ENCODE measurements at regions not wholly inside any gene's neighbourhood (a gene's known extent, or its start where the extent isn't known, plus 50 kb on each side); places are given as distances from the start of the nearest gene placed in this dataset.

GRCh38 chr9:17083258-17083657 lies 51.6 kb upstream of the CNTLN start:
- Histone ChIP-seq H3K4me2 (ENCODE audit: low read length) (no peak overlapping the region), H3K79me2 (ENCODE audit: insufficient read depth, low read depth, low read length) (no peaks in the 10 kb centered on the region), H3K27ac (ENCODE audit: low read depth, low read length, poor library complexity, severe bottlenecking) (no peak overlapping the region), H2AFZ (ENCODE audit: low read length) (no peak overlapping the region), H3K36me3 (ENCODE audit: insufficient read depth, low read length) (no peaks in the 10 kb centered on the region), H3K4me1 (ENCODE audit: insufficient read depth, low read length, poor library complexity, severe bottlenecking) (no peaks in the 10 kb centered on the region), H3K9me2 (ENCODE audit: insufficient read depth, low read length) (no peaks in the 10 kb centered on the region), H4K20me1 (ENCODE audit: insufficient read depth, low read length) (no peaks in the 10 kb centered on the region), H3K9me3 (ENCODE audit: low read length) (no peaks in the 10 kb centered on the region), H3K4me3 (ENCODE audit: low read depth, low read length, poor library complexity, severe bottlenecking) (no peak overlapping the region)
- TF ChIP-seq EZH2phosphoT487 (IDR thresholded peaks at IDR 0.05; ENCODE audit: borderline replicate concordance, low read depth, low read length): no peak
- TF ChIP-seq CTCF (conservative IDR thresholded peaks at IDR 0.05; ENCODE audit: low read length): no peak
- intact Hi-C loops (cut with micrococcal nuclease; ENCODE audit: unreplicated experiment): no loop called here
- ChIA-PET CTCF (ENCODE audit: unreplicated experiment) (no interaction called here), POLR2A (no interaction called here)
- no peak for DNase-seq (ENCODE audit: low spot score)
- no TSS peak for BruUV-seq (replicated peaks)

- H3K9me3 ChIP-seq (ENCODE audit: low read length): no peaks in the 10 kb centered on the region
- CTCF ChIA-PET (ENCODE audit: unreplicated experiment): no interaction called here
- POLR2A ChIA-PET: no interaction called here
These were observed 52.3 kb upstream of the CNTLN start for GRCh38 chr9:17082343-17083064.

More at GRCh38 chr9:17082343-17083064, 52.3 kb upstream of the CNTLN start:
- Histone ChIP-seq H3K36me3 (ENCODE audit: insufficient read depth, low read length) (no peaks in the 10 kb centered on the region), H3K4me2 (ENCODE audit: low read length) (no peak overlapping the region), H4K20me1 (ENCODE audit: insufficient read depth, low read length) (no peaks in the 10 kb centered on the region), H3K27ac (ENCODE audit: low read depth, low read length, poor library complexity, severe bottlenecking) (no peak overlapping the region), H3K79me2 (ENCODE audit: insufficient read depth, low read depth, low read length) (no peaks in the 10 kb centered on the region), H2AFZ (ENCODE audit: low read length) (no peak overlapping the region), H3K9me2 (ENCODE audit: insufficient read depth, low read length) (no peaks in the 10 kb centered on the region), H3K4me3 (ENCODE audit: low read depth, low read length, poor library complexity, severe bottlenecking) (no peak overlapping the region), H3K4me1 (ENCODE audit: insufficient read depth, low read length, poor library complexity, severe bottlenecking) (no peaks in the 10 kb centered on the region)
- TF ChIP-seq CTCF (conservative IDR thresholded peaks at IDR 0.05; ENCODE audit: low read length): no peak
- TF ChIP-seq EZH2phosphoT487 (IDR thresholded peaks at IDR 0.05; ENCODE audit: borderline replicate concordance, low read depth, low read length): no peak
- no peak for DNase-seq (ENCODE audit: low spot score)
- intact Hi-C loops (cut with micrococcal nuclease; ENCODE audit: unreplicated experiment): no loop called here
- BruUV-seq (replicated peaks): no TSS peak

Measured in OCI-LY7 (cell line).